ENCODE measurements at regions not wholly inside any gene's neighbourhood (a gene's known extent, or its start where the extent isn't known, plus 50 kb on each side); places are given as distances from the start of the nearest gene placed in this dataset.

- Histone ChIP-seq H3K36me3 (ENCODE audit: control insufficient read depth, insufficient read depth, low read length) (no peaks in the 10 kb centered on the region), H3K27ac (ENCODE audit: low read length) (no peak overlapping the region), H3K27me3 (ENCODE audit: control insufficient read depth, insufficient read depth, low read length) (no peaks in the 10 kb centered on the region), H3K4me1 (ENCODE audit: control insufficient read depth, insufficient read depth, low read length) (no peaks in the 10 kb centered on the region), H3K9me3 (ENCODE audit: control insufficient read depth, insufficient read depth, low read depth, low read length) (no peaks in the 10 kb centered on the region; the same call in 1 of the 2 replicates), H3K4me3 (ENCODE audit: low read depth in 2 of 2, low read length in 2 of 2) (no peak overlapping the region)
- CTCF ChIA-PET = no interaction called here
- ATAC-seq (no peak), DNase-seq (ENCODE audit: low read depth, low spot score) (no peak)
- TF ChIP-seq POLR2AphosphoS5 (IDR thresholded peaks at IDR 0.05; ENCODE audit: low read depth, low read length) = no peak
- TF ChIP-seq SIN3A (IDR thresholded peaks at IDR 0.05; ENCODE audit: borderline replicate concordance, insufficient read depth, low read depth, low read length) = no peak
- no peak for TF ChIP-seq TCF7L2 (IDR thresholded peaks at IDR 0.05; ENCODE audit: low read depth, low read length)
- TF ChIP-seq, protein P1, sequence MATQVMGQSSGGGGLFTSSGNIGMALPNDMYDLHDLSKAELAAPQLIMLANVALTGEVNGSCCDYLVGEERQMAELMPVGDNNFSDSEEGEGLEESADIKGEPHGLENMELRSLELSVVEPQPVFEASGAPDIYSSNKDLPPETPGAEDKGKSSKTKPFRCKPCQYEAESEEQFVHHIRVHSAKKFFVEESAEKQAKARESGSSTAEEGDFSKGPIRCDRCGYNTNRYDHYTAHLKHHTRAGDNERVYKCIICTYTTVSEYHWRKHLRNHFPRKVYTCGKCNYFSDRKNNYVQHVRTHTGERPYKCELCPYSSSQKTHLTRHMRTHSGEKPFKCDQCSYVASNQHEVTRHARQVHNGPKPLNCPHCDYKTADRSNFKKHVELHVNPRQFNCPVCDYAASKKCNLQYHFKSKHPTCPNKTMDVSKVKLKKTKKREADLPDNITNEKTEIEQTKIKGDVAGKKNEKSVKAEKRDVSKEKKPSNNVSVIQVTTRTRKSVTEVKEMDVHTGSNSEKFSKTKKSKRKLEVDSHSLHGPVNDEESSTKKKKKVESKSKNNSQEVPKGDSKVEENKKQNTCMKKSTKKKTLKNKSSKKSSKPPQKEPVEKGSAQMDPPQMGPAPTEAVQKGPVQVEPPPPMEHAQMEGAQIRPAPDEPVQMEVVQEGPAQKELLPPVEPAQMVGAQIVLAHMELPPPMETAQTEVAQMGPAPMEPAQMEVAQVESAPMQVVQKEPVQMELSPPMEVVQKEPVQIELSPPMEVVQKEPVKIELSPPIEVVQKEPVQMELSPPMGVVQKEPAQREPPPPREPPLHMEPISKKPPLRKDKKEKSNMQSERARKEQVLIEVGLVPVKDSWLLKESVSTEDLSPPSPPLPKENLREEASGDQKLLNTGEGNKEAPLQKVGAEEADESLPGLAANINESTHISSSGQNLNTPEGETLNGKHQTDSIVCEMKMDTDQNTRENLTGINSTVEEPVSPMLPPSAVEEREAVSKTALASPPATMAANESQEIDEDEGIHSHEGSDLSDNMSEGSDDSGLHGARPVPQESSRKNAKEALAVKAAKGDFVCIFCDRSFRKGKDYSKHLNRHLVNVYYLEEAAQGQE (IDR thresholded peaks at IDR 0.05; ENCODE audit: insufficient read depth in 1 of 2, low read depth in 2 of 2, low read length in 1 of 2) = no peak
- TF ChIP-seq CTCF (IDR thresholded peaks at IDR 0.05) = no peak
- POLR2A ChIA-PET = no interaction called here
- intact Hi-C loops (cut with micrococcal nuclease; ENCODE audit: unreplicated experiment) = no loop called here
- in situ Hi-C loops (cut with HindIII; ENCODE audit: low pct_unique_long_range_greater_than_20kb, low sequenced_read_pairs) = no loop called here
- BruUV-seq (replicated peaks) = no TSS peak
Measured at GRCh38 chr5:155079698-155080097, 66.1 kb downstream of the KIF4B start.

GRCh38 chr5:155080721-155081120 lies 67.2 kb downstream of the KIF4B start:
- no peaks in the 10 kb centered on the region for H3K4me1 ChIP-seq (ENCODE audit: control insufficient read depth, insufficient read depth, low read length)
- no peak overlapping the region for H3K27ac ChIP-seq (ENCODE audit: low read length)
- no peaks in the 10 kb centered on the region for H3K27me3 ChIP-seq (ENCODE audit: control insufficient read depth, insufficient read depth, low read length)
- in situ Hi-C loops (cut with HindIII; ENCODE audit: low pct_unique_long_range_greater_than_20kb, low sequenced_read_pairs) = no loop called here
- DNase-seq (ENCODE audit: low read depth, low spot score) = no peak
- ChIA-PET CTCF (no interaction called here), POLR2A (no interaction called here)
- no peak for ATAC-seq
- TF ChIP-seq CTCF (IDR thresholded peaks at IDR 0.05) = no peak
- TF ChIP-seq SIN3A (IDR thresholded peaks at IDR 0.05; ENCODE audit: borderline replicate concordance, insufficient read depth, low read depth, low read length) = no peak
- TF ChIP-seq POLR2AphosphoS5 (IDR thresholded peaks at IDR 0.05; ENCODE audit: low read depth, low read length) = no peak
- TF ChIP-seq TCF7L2 (IDR thresholded peaks at IDR 0.05; ENCODE audit: low read depth, low read length) = no peak
- TF ChIP-seq, protein P1 (IDR thresholded peaks at IDR 0.05; ENCODE audit: insufficient read depth in 1 of 2, low read depth in 2 of 2, low read length in 1 of 2) = no peak
- intact Hi-C loops (cut with micrococcal nuclease; ENCODE audit: unreplicated experiment) = no loop called here
- H3K9me3 ChIP-seq (ENCODE audit: control insufficient read depth, insufficient read depth, low read depth, low read length) = no peaks in the 10 kb centered on the region; the same call in 1 of the 2 replicates
- H3K4me3 ChIP-seq (ENCODE audit: low read depth in 2 of 2, low read length in 2 of 2) = no peak overlapping the region
- no peaks in the 10 kb centered on the region for H3K36me3 ChIP-seq (ENCODE audit: control insufficient read depth, insufficient read depth, low read length)
- BruUV-seq (replicated peaks) = no TSS peak
